ENCODE measurements at regions not wholly inside any gene's neighbourhood (a gene's known extent, or its start where the extent isn't known, plus 50 kb on each side); places are given as distances from the start of the nearest gene placed in this dataset.
"Not testable (repeated sequence)": the region's sequence is repeated elsewhere in the genome, so short reads cannot be mapped to it uniquely, and the experiment has no call there.

DNA sequence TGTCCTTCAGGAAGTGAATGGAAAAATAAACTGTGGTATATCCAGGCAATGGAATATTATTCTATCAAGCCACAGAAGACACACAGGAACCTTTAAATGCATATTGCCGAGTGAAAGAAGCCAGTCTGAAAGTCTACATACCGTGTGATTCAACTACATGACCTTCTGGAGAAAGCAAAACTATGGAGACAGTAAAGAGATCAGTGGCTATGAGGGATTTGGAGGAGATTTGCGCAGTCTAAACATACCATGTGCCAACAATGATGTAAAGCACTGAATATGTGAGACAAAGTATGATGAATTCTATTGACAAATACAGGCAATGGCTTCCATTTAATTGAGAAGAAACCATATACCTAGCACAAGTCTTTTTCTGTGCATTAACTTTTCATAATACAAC lies 518.3 kb upstream of the ZNF337 start:
- no peak for DNase-seq

DNA sequence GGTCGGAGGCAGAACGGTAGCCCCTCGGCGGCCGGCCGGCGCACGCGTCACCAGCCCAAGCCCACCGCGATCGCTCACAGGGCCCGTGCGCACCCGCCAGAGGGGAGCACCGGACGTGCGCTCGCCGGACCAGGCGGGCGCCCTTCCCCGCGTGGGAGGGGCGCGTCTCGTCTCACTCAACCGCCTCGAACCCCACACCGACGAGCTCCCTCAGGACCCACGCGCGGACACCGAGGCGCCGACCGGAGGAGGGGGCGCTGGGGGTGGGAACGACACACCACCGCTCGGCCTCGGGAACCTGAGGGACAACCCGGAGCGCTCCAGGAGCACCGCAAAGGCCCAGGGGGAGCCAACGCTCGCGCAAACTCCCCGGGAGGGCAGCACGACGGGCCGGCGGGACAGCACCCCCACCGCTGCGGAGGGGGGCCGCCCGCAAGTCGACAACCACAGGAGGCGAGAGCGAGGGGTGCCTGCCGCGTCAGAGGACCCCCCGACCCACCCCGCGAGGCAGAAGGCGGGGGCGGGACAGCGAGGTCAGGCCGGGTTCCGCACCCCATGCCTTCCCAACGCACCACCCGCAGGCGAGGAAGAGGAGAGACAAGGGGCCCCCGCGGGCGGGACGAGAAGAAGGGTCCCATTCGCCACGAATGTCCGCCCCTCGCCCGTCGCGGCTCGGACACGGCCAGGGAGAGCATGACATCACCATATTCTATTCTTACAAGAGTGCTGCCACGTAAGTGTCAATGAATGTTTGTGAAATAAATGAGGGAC lies 512.7 kb upstream of the ZNF337 start:
- peak; percentile 16 for DNase-seq

DNA sequence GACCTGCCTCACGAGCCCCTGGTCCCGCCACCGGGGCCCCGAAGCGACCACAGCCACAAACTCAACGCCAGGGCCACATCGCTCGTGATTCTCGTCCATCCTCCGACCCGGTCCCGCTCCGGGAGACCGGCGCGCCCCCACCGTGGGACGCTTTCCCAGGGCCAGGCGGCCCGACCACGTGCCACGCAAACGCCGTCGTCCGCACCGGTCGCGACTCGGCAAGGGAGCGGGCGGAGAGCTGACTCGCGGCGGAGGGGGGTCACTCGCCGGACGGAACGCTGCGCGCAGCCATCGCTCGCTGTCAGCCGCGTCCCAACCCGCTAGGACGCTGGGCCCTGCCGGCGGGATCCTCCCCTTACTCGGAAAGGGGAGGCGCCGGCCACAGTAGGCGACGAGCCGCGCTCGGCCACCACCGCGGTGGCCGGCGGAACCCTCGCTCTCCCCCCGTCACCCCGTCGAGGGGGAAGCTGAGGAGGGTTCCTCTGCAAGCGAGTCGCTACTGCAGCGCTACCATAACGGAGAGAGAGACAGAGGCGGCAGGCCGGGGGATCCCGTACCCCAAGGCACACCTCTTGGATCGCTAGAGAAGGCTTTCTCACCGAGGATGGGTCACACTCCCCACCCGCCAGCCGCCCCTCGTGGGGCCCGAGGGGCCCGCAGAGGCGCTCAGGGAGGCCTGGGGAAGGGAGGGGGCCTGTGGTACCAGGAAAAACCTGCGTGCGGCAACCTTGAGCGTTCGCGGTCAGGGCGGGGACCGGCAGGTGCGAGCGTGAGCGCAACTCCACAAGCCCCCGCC lies 511.8 kb upstream of the ZNF337 start:
- peak; percentile 20 for DNase-seq

DNA sequence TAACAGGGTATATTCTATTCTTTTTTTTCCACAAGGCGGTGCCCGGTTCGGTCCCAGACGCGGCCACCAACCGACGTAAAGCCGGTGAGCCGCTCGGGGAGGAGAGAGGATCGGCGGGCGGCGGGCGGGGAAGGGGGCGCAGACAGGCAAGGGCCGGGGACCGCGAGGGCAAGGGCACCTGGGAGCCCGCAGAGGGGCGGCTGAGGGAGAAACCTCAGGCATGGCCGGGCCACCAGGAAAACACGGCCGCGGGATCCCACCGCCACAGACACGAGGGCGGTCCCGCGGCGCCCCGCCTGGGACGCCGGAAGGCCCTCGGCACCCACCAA lies 511.3 kb upstream of the ZNF337 start:
- peak; percentile 16 for DNase-seq

DNA sequence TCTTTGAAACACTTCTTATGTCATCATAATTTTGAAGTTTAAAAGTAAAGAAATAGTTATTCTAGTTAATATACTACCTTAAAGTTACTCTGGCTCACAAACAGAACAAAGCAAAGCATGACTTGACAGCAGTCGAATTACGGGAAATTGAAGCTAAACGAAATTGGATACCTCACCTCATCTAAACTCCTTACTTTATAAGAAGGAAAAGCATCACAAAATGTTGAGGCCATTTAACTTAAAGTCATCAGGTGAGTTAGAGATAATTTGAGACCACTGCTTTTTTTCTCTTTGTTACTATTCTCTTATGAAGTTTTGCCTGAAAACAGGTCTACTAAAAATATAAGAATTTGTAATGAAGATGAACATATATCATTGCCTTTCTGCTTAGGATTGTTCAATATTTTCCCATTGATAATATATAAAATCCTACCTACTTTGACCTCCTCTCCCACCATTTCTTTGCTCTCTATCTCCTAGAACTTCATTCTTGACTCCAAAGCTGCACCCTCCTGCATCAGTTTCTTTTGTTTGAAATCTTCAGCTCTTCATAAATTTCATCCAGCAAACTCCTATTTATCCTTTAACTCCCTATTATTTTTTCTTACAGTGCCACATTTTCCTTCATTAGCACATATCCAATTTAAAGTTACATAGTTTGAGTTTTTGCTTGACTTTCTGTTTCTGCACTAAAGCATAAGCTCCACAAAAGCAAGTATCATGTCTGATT lies 510.7 kb upstream of the ZNF337 start:
- DNase-seq: no peak

DNA sequence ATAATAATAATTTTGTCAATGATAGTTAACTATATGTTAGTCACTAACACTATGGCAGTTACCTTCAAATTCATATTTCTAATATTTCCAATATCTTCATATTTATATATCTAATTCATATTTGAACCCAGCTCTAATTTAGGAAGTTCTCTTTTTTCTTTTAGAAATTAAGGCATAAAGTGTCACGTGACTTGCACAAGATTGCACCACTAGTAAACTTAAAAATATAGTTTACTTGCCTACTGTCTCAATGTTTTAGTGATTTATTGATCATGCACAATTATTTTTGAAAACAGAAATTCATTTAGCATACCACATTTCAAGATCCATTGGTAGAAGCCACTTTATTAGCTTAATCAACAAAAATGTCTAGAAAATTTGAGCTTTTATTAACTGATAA lies 508.7 kb upstream of the ZNF337 start:
- DNase-seq: no peak

DNA sequence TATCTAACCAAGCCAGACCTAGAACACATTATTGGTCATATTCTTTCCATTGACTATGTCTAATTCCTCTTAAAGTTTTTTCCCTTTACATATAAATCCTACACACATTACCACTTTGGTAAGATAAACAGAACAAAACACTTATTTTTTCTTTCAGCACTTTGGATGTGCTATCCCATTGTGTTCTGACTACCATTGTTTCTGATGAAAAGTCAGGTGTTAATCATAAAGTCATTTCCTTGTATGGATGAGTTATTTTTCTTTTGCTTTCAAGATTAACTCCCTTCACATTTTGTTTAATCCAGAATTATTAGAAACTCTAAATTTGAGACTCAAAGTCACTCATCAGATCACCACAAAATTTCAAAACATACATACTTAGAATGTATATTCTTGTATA lies 504.4 kb upstream of the ZNF337 start:
- not testable (repeated sequence) for DNase-seq

DNA sequence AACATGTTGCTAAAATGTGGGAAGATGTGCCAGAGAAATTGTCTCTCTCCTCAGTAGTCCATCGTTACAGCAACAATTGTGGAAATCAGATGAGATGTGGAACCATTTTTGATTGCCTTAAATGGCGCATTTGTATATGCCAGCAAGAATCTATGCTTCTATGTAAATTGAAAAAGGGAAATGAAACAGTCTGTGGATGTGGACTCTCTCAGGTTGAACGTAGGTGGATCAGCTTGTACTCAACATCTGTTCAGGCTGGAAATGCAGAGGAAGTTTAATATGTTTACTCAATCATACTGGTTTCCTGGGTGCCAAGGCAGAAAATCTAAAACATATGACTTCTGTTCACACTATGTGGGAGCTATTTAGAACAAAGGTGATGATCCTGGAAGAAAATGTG lies 490.7 kb upstream of the ZNF337 start:
- DNase-seq: not testable (repeated sequence)

DNA sequence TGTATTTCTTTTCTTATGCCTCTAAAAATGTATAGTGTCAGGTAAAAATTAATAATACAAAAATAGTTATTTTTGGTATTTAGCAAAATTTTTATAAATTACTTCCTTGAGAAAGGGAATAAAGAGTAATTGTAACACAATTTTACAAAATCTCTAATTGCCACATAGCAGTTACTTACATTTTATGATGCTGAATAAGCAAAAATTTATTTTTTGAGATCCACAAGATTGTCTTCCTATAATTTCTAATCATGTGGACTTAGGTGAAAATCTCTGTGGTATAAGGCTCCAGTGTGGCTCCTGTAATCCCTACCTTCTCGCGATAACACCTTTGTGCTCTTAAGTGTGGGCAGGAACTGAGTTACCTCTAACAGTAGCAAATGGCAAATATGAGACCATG lies 487.1 kb upstream of the ZNF337 start:
- DNase-seq: not testable (repeated sequence)

DNA sequence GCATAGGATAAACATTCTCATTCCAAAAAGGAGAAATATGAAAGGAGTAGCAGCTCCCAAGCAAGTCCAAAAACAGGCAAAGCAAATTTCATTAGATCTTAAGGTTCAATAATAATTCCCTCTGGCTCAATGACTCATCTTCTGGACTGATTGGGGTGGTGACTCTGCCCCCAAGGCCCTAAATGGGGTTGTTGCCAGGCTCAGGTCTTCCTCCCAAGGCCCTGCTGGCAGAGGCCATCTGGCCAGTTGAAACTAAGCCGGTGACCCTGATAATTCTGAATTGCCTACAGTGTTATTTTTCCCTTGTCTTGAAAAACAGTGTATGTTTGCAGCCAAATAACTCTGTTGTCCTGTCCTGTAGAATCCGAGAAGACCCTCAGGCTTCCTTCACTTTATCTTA lies 484.7 kb upstream of the ZNF337 start:
- not testable (repeated sequence) for DNase-seq

DNA sequence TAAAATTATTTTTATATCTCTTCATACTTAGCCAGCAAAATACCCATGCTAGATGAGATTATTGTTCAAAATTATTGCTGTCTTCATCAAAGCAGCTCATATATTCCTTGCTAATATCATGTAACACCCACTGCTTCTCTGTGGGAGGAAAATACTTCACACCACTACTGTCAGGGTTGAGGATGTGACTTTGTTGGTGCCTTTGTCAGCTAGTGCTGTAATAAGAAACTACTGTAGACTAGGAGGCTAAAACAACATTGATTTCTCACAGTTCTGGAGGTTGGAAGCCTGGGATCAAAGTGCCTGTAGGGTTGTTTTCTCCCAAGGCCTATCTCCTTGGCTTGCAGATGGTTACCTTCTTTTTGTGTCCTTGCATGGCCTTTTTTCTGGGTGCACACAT lies 475.2 kb upstream of the ZNF337 start:
- not testable (repeated sequence) for DNase-seq

DNA sequence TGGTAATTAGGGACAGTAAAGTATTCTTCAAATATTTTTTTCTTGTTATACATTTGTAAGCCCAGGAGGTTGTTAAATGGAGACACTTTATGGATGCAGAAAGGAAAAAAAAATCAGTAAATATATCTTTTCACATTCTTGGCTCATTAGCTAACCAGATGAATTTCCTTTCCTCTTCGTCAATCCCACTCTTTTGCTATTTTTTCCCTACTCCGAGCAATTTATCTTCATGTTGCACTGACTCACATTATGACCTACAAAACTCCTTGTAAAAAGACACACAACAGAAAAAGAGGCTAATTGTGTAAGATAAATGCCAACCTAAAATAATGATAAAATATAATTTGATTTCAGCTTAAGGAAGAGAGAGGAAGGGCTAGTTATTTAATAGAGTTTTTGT lies 472.9 kb upstream of the ZNF337 start:
- DNase-seq: no peak

DNA sequence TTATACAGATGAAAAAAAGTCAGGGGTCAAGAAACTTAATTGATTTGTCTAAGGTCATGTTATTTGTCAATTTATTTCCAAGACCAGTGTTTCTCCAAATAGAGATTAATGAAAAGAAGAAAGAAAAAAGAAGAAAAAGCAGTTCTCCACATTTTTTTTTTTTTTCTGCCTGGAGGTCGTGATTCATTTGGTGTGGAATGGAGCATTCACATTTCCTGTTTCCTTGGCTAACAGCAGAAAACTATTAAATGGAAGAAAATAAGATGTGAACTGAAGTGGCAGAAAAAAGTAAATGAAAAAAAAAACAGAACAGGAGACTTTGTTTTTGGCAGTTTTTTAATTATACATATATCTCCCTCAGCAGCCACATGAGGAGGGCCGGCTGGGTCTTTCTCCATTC lies 470.8 kb upstream of the ZNF337 start:
- no peak for DNase-seq

DNA sequence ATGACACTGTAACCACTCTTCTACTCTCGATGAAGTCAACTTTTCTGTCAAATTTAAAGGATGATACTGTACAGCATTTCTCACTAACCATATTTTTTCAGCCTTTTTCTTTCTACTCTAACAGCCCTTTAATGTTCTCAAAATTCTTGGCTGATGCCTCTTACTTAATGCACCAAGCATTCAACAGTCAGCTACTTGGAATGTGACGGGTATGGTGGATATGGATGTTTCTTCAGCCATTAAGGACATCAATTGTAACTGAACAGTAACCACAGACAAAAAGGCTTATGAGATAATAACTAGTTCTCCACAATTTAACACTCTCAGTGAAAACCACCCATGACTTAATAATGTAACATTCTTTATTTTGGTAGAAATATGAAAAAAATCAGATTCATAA lies 467.2 kb upstream of the ZNF337 start:
- no peak for DNase-seq

DNA sequence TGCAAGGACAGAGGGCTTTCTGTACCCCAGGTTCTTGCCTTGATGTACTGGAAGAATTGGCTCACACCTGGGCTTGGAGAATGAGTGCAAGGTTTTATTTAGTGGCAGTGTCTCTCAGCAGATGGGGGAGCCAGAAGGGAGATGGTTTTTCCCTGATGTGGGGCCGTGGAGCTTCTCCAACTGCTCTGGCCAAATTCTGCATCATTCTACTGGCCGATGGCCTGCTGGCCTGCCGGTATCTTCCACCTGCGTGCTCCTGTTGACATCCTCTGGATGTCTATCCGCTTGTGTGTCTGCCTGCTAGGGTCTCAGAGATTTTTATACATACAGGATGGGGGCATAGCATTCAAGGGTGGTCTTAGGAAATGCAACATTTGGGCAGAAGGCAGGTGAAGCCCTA lies 466.5 kb upstream of the ZNF337 start:
- DNase-seq: not testable (repeated sequence)

DNA sequence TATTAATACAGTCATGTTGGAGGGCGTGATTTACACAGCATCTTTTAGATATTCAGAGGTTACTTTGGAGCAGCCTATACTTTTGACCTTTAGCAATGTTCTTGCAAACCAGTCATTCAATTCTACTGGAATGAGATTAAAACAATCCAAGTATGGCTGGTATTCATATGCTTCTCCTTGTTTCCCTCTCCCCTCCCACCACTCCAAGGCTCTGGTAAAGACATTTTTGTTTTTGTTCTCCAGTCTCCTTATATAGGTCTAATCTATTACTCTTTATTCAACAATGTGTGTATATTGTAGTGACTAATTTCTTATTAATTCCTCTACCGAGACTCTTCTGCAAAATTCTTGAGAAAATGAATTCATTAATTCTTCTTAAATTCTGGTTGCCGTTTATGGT lies 465.1 kb upstream of the ZNF337 start:
- not testable (repeated sequence) for DNase-seq

DNA sequence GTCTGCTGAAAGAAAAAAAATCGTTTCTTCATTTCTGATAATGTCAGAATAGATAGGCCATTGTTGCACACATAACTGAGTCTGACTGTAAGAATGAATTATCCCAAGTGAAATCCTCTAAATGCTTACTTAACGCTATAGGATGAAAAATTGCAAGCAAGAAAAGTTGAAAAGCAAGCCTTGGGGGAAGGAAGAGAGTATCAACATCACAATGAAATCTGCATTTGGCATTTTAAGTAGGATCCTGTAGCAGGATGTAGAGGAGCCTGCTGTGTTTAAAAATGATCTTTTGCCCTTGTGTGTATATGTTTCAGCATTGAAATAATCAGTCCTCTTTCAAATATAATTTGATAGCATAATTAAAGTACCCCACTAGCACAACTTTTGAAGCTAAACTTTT lies 464.3 kb upstream of the ZNF337 start:
- DNase-seq: not testable (repeated sequence)

DNA sequence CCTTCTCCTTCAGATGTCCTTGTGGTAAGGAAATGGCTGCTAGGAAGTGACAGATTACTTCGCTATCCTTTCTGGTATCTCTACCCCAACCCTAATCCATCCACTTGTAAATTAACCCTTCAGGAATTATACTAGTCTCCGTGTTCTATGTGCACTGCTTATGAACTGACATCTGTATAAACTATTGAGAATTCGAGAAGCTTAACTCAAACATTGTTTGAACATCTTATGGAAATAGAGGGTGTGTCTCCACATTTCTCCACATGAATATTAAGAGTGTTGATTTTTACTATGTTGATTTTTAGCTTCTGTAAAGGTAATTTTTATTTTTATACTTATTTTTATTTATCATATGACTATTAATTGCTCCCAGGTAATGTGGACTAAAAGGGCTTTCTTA lies 457.6 kb upstream of the ZNF337 start:
- no peak for DNase-seq

DNA sequence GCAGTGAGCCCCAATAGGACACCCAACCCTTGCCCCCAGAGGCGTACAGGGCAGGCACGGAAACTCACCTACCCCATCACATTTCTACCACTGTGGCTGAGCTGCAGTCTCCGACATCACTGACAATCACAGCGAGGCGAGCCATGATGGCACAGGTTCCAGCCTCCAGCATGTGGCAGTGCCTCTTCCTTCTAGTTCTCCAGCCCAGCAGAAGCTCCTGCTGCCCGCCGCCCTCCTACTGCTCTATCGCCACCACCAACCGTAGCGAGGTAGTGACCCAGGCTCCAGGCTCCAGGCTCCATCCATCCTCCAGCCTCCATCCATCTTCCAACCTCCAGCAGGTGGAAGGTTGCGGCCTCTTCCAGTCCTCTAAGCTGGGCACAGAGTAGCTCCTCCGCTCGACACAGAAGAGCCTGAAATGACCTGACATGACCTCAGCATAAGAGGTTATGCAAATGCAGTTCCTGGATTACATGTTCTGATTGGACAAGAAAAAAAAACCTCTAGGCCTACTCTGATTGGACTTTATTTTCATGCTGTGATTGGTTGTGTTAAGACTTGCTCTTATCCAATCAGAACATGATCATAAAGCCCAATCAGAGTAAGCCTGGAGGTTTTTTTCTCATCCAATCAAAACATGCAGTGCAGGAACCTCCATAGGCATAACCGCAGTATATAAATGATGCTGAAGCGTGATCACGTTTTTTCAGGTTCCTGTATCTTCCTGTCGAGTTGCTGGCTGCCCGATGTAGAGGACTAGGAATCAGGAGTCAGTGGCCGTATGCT lies 438.9 kb upstream of the ZNF337 start:
- DNase-seq: no peak

DNA sequence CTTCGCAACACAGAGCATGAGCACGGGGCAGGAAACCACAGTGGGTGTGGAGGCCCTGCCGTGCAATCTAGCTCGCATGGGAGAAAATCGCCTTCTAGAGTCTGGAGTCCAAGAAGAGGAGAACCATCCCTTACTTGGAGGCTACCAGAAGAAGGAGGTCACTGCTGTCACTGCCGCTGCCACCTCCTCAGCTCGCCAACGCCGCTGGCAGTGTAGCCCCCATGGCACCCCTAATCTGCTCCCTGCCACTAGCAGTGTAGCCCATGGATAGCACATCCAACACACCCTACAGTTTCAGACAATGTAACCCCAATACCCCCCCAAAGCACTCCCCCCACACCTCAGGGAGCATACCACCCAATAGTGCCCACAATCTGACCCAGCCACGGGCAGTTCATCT lies 438.0 kb upstream of the ZNF337 start:
- DNase-seq: no peak

DNA sequence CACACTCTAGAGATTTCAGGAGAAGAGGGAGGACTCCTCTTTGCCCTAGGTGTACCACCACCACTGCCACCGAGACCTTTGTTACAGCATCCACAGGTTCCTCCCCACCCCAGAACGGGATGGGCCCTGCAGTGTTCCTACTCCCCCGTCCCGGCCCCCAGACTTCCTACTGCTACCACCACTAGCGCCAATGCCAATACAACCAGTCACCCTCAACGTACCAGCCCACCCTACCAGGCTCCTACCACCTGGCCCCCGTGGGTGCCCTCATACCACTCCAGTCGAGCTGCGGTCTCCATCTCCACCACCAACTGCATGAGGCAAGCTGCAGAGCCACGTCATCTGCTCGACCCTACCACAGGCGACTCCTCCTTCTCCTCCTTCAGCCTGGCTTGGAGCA lies 437.1 kb upstream of the ZNF337 start:
- DNase-seq: not testable (repeated sequence)

DNA sequence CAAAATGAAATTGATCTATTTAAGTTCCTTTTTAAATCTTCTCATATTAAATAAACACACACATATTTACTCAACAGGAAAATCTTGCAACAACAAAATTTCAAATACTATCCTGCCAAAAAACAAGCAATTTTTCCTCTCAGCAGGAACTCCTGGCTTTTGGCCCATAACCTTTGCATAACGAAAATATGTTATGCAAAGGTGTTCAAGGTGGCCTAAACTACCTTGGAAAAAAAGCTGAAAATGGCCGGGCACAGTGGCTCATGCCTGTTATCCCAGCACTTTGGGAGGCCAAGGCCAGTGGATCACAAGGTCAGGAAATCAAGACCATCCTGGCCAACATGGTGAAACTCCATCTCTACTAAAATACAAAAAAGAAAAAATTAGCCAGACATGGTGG lies 424.3 kb upstream of the ZNF337 start:
- not testable (repeated sequence) for DNase-seq

DNA sequence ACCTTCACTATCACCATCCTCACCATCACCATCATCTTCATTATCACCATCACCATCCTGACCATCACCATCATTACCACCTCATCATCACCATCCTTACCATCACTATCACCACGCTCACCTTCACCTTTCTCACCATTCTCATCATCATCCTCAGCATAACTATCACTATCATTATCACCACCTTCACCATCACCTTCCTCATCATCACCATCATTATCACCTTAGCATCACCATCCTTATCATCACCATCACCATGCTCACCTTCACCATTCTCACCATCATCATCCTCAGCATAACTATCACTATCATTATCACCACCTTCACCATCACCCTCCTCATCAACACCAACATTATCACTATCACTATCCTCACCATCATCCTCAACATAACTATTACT lies 397.8 kb upstream of the ZNF337 start:
- not testable (repeated sequence) for DNase-seq
